ENCODE measurements at regions not wholly inside any gene's neighbourhood (a gene's known extent, or its start where the extent isn't known, plus 50 kb on each side); places are given as distances from the start of the nearest gene placed in this dataset.

GRCh38 chr2:191522478-191523120, 155.3 kb upstream of the NABP1 start:
- no peak for DNase-seq (ENCODE audit: low spot score)
- TF ChIP-seq, protein P1, sequence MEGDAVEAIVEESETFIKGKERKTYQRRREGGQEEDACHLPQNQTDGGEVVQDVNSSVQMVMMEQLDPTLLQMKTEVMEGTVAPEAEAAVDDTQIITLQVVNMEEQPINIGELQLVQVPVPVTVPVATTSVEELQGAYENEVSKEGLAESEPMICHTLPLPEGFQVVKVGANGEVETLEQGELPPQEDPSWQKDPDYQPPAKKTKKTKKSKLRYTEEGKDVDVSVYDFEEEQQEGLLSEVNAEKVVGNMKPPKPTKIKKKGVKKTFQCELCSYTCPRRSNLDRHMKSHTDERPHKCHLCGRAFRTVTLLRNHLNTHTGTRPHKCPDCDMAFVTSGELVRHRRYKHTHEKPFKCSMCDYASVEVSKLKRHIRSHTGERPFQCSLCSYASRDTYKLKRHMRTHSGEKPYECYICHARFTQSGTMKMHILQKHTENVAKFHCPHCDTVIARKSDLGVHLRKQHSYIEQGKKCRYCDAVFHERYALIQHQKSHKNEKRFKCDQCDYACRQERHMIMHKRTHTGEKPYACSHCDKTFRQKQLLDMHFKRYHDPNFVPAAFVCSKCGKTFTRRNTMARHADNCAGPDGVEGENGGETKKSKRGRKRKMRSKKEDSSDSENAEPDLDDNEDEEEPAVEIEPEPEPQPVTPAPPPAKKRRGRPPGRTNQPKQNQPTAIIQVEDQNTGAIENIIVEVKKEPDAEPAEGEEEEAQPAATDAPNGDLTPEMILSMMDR (IDR thresholded peaks at IDR 0.05; ENCODE audit: borderline replicate concordance, control extremely low read depth, extremely low read depth, insufficient read depth, missing control alignments), result no peak
- in situ Hi-C loops (cut with MboI; ENCODE audit: low sequenced_read_pairs, unreplicated experiment), result loop anchor here (10.0 to 25.0 kb wide), 2 partner anchors 358 to 460 kb away; no protein-coding TSS in a partner anchor

GRCh38 chr2:191526091-191526490, 151.8 kb upstream of the NABP1 start:
- in situ Hi-C loops (cut with MboI; ENCODE audit: low sequenced_read_pairs, unreplicated experiment), result loop anchor here (10.0 kb wide), 1 partner anchor 361 kb away; no protein-coding TSS in a partner anchor
- TF ChIP-seq, protein P1 (IDR thresholded peaks at IDR 0.05; ENCODE audit: borderline replicate concordance, control extremely low read depth, extremely low read depth, insufficient read depth, missing control alignments), result no peak
- no peak for DNase-seq (ENCODE audit: low spot score)

DNA sequence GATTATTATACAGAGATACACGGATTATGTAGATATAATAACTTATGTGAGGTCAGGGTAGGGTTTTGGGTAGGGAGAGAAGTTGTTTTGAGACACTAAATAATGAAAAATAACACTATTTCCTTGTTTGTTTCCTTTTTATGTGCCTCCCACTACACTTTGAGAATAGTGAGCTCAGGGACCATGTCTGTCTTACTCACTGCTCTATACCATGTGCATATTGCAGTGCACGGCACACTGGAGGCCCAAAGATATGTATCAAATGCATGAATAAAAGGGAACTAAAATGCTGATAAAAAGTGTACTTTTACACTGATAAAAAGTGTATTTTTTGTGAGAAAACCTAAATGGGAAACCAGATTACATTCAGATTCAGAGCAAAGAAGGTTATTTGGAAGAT, 151.4 kb upstream of the NABP1 start:
- DNase-seq (ENCODE audit: low spot score), result no peak
- TF ChIP-seq, protein P1 (IDR thresholded peaks at IDR 0.05; ENCODE audit: borderline replicate concordance, control extremely low read depth, extremely low read depth, insufficient read depth, missing control alignments), result no peak
- in situ Hi-C loops (cut with MboI; ENCODE audit: low sequenced_read_pairs, unreplicated experiment), result loop anchor here (10.0 kb wide), 1 partner anchor 362 kb away; no protein-coding TSS in a partner anchor

GRCh38 chr2:191526953-191527556, 150.9 kb upstream of the NABP1 start:
- no peak for DNase-seq (ENCODE audit: low spot score)
- in situ Hi-C loops (cut with MboI; ENCODE audit: low sequenced_read_pairs, unreplicated experiment), result loop anchor here (10.0 kb wide), 1 partner anchor 362 kb away; no protein-coding TSS in a partner anchor
- TF ChIP-seq, protein P1 (IDR thresholded peaks at IDR 0.05; ENCODE audit: borderline replicate concordance, control extremely low read depth, extremely low read depth, insufficient read depth, missing control alignments), result no peak

DNA sequence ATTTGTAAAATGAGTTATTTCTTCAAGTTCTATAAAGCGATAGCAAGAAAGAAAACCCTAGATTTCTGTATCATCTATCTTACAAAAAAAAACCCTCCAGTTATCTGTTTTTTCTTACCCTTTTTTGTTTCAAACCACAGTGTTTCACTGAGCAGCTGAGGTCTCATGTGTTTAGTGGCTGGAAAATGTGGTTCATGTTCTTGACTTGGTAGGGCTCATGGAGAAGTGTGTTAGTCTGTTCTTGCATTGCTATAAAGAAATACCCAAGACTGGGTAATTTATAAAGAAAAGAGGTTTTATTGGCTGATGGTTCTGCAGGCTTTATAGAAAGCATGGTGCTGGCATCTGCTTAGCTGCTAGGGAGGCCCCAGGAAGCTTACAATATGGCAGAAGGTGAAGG, 147.3 kb upstream of the NABP1 start:
- in situ Hi-C loops (cut with MboI; ENCODE audit: low sequenced_read_pairs, unreplicated experiment), result no loop called here
- no peak for DNase-seq (ENCODE audit: low spot score)
- TF ChIP-seq, protein P1 (IDR thresholded peaks at IDR 0.05; ENCODE audit: borderline replicate concordance, control extremely low read depth, extremely low read depth, insufficient read depth, missing control alignments), result no peak

DNA sequence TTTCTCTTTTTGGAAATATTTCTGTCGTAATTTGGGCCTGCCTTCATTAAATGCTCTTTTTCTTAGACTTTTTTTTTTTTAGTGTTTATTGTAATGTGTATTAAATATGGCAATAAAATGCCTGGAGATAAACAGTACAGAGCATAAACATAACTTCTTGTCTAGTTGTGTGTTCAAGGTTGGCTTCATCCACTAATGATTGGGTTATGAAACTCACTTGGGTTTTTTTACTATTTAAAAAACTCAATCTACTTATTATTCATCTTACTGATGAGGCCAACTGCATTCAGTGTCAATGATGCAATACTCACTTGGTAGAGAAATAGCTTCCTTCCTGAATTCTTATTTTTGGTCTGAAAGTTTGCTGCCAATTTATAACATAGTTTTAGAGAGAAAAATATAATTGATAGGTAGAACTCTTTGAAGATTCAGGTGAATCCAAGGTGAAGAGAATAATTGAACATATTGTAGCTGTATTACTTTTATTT, 144.2 kb upstream of the NABP1 start:
- TF ChIP-seq, protein P1 (IDR thresholded peaks at IDR 0.05; ENCODE audit: borderline replicate concordance, control extremely low read depth, extremely low read depth, insufficient read depth, missing control alignments), result no peak
- no peak for DNase-seq (ENCODE audit: low spot score)
- in situ Hi-C loops (cut with MboI; ENCODE audit: low sequenced_read_pairs, unreplicated experiment), result no loop called here

Measured in GM13976 (cell line).